ENCODE measurements at regions not wholly inside any gene's neighbourhood (a gene's known extent, or its start where the extent isn't known, plus 50 kb on each side); places are given as distances from the start of the nearest gene placed in this dataset.

DNA sequence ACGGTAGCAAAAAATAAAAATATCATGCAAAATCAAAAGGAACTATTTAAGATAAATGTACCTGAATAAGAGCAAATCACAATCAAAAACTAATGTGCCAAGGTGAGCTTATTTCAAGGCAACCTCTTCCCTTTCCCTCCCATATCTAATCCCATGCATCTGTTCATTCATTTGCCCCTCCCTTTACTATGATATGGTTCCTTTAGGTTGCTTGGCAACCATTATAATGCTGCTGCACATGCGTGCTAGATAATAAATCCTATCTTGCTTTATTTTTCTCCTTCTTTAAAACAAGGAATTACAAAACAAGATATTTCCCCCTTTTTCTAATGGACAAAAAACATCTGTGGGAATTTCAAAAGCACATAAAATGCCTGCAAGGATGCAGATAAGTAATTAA is 318.2 kb upstream of the POU3F2 start:
- TF ChIP-seq, protein P1, sequence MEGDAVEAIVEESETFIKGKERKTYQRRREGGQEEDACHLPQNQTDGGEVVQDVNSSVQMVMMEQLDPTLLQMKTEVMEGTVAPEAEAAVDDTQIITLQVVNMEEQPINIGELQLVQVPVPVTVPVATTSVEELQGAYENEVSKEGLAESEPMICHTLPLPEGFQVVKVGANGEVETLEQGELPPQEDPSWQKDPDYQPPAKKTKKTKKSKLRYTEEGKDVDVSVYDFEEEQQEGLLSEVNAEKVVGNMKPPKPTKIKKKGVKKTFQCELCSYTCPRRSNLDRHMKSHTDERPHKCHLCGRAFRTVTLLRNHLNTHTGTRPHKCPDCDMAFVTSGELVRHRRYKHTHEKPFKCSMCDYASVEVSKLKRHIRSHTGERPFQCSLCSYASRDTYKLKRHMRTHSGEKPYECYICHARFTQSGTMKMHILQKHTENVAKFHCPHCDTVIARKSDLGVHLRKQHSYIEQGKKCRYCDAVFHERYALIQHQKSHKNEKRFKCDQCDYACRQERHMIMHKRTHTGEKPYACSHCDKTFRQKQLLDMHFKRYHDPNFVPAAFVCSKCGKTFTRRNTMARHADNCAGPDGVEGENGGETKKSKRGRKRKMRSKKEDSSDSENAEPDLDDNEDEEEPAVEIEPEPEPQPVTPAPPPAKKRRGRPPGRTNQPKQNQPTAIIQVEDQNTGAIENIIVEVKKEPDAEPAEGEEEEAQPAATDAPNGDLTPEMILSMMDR (IDR thresholded peaks at IDR 0.05), result no peak
- no peak for TF ChIP-seq POLR2A (IDR thresholded peaks at IDR 0.05)
